CD4-positive, alpha-beta memory T cell (primary cell): ENCODE measurements at regions not wholly inside any gene's neighbourhood (a gene's known extent, or its start where the extent isn't known, plus 50 kb on each side); places are given as distances from the start of the nearest gene placed in this dataset.
"Not testable (repeated sequence)": the region's sequence is repeated elsewhere in the genome, so short reads cannot be mapped to it uniquely, and the experiment has no call there.

Experiments
- CTCF ChIA-PET: fragments of 350-600 bp; sonication (Branson Sonifier 250); formaldehyde crosslinking; loops from one replicate; lab custom pipeline; 2021; ENCODE audit warnings: inconsistent platforms; ENCODE audit not compliant: partially characterized antibody; lab: Charles Lee
- POLR2A ChIA-PET: fragments of 350-600 bp; sonication (Branson Sonifier 250); formaldehyde crosslinking; loops from one replicate; lab custom pipeline; 2021; ENCODE audit not compliant: partially characterized antibody; lab: Charles Lee
- DNase-seq, 5 donors: peaks; one replicate each; pipeline versions ENCODE4 v3.0.0 to v3.0.0-alpha.2; 2020 to 2022; ENCODE audit warnings: mixed read lengths in 1 of 5
- H3K27ac ChIP-seq: one replicate; pipeline ENCODE4 v1.7.0; 2013; ENCODE audit warnings: low read depth, low read length
- H3K27me3 ChIP-seq: 2 replicates; pipeline ENCODE4 v1.7.0; 2013; ENCODE audit warnings: mild to moderate bottlenecking, low read length, moderate library complexity; ENCODE audit not compliant: insufficient read depth
- H3K36me3 ChIP-seq: 2 replicates; pipeline ENCODE4 v1.7.0; 2013; ENCODE audit warnings: mild to moderate bottlenecking, low read length, moderate library complexity; ENCODE audit not compliant: insufficient read depth
- H3K4me1 ChIP-seq: 2 replicates; pipeline ENCODE4 v1.7.0; 2013; ENCODE audit warnings: mild to moderate bottlenecking, low read length, moderate library complexity; ENCODE audit not compliant: insufficient read depth
- H3K4me3 ChIP-seq, 2 donors: one replicate each; pipeline ENCODE4 v1.7.0; 2013; ENCODE audit warnings: low read length in 2 of 2, mild to moderate bottlenecking in 1 of 2
- H3K9me3 ChIP-seq, 2 donors: one replicate each; pipeline ENCODE4 v1.7.0; 2013; ENCODE audit warnings: low read length in 2 of 2, control low read depth in 1 of 2; ENCODE audit not compliant: control insufficient read depth in 1 of 2
- H3K27ac Mint-ChIP-seq, 7 donors: one replicate each; pipeline ENCODE4 v1.8.0; 2020 to 2021; ENCODE audit warnings: mixed read lengths in 7 of 7, mild to moderate bottlenecking in 6 of 7, inconsistent platforms in 3 of 7, moderate library complexity in 3 of 7
- H3K27me3 Mint-ChIP-seq, 2 donors: one replicate each; pipeline ENCODE4 v1.8.0; 2020 to 2021; ENCODE audit warnings: mixed read lengths in 2 of 2
- H3K36me3 Mint-ChIP-seq, 2 donors: one replicate each; pipeline ENCODE4 v1.8.0; 2020 to 2021; ENCODE audit warnings: mixed read lengths in 2 of 2, inconsistent platforms in 1 of 2, mild to moderate bottlenecking in 1 of 2
- H3K4me1 Mint-ChIP-seq, 4 donors: one replicate each; pipeline ENCODE4 v1.8.0; 2020 to 2021; ENCODE audit warnings: mixed read lengths in 4 of 4, mild to moderate bottlenecking in 1 of 4
- H3K4me3 Mint-ChIP-seq, 8 donors: one replicate each; pipeline ENCODE4 v1.8.0; 2020 to 2021; ENCODE audit warnings: mixed read lengths in 8 of 8, mild to moderate bottlenecking in 7 of 8, moderate library complexity in 6 of 8, inconsistent platforms in 3 of 8
- H3K9me3 Mint-ChIP-seq, 8 donors: one replicate each; pipeline ENCODE4 v1.8.0; 2020 to 2021; ENCODE audit warnings: mixed read lengths in 8 of 8, mild to moderate bottlenecking in 5 of 8, inconsistent platforms in 3 of 8, moderate library complexity in 1 of 8
- intact Hi-C: fragments of 100-400 bp; cut with micrococcal nuclease; formaldehyde crosslinking; loops from one replicate; pipeline ENCODE4 v1.15.1; 2023

GRCh38 chr9:6106711-6107339 is 91.4 kb upstream of the RANBP6 start:
- intact Hi-C loops: no loop called here

GRCh38 chr9:6105738-6106137 is 90.3 kb upstream of the RANBP6 start:
- DNase-seq: no peak
- H3K27me3 Mint-ChIP-seq: no peaks in the 10 kb centered on the region
- peaks cover 0 to 2% (median 0%) of the 10 kb centered on the region in 8 donors for H3K9me3 Mint-ChIP-seq
- no peaks in the 10 kb centered on the region for H3K9me3 ChIP-seq
- peaks cover 17% of the 10 kb centered on the region for H3K4me1 ChIP-seq
- H3K27ac ChIP-seq: no peak overlapping the region
- CTCF ChIA-PET: interaction anchor here (1.7 kb wide), 1 partner anchor 10 kb away, joined by 4 read pairs; no protein-coding TSS in a partner anchor
- peaks cover 8 to 27% (median 15%) of the 10 kb centered on the region in 4 donors for H3K4me1 Mint-ChIP-seq
- no peaks in the 10 kb centered on the region for H3K36me3 Mint-ChIP-seq
- intact Hi-C loops: no loop called here
- POLR2A ChIA-PET: no interaction called here
- H3K4me3 Mint-ChIP-seq: no peak overlapping the region
- H3K4me3 ChIP-seq: no peak overlapping the region
- no peaks in the 10 kb centered on the region for H3K36me3 ChIP-seq
- no peaks in the 10 kb centered on the region for H3K27me3 ChIP-seq
- H3K27ac Mint-ChIP-seq: peak overlapping the region in 1 of 7 donors; percentile 13

More at GRCh38 chr9:6106711-6107339, 91.4 kb upstream of the RANBP6 start:
- H3K4me1 ChIP-seq: peaks cover 17% of the 10 kb centered on the region
- H3K4me3 ChIP-seq: no peak overlapping the region
- Mint-ChIP-seq H3K36me3 (no peaks in the 10 kb centered on the region), H3K4me3 (peak overlapping the region in 3 of 8 donors; percentile 12 to 47 (median 23)), H3K27ac (peak overlapping the region in 5 of 7 donors; percentile 37 to 80 (median 72)), H3K4me1 (peaks cover 8 to 27% (median 15%) of the 10 kb centered on the region in 4 donors), H3K27me3 (no peaks in the 10 kb centered on the region), H3K9me3 (peaks cover 0 to 2% (median 0%) of the 10 kb centered on the region in 8 donors)
- H3K9me3 ChIP-seq: no peaks in the 10 kb centered on the region
- H3K27me3 ChIP-seq: no peaks in the 10 kb centered on the region
- H3K36me3 ChIP-seq: no peaks in the 10 kb centered on the region
- POLR2A ChIA-PET: no interaction called here
- no peak overlapping the region for H3K27ac ChIP-seq
- no peak for DNase-seq
- CTCF ChIA-PET: interaction anchor here (1.0 to 1.7 kb wide), 2 partner anchors 8 to 11 kb away, joined by 4 to 5 read pairs; no protein-coding TSS in a partner anchor

- H3K9me3 Mint-ChIP-seq, H3K4me3 Mint-ChIP-seq, H3K4me3 ChIP-seq, intact Hi-C loops, POLR2A ChIA-PET, H3K27ac ChIP-seq, DNase-seq, H3K27me3 ChIP-seq, H3K36me3 Mint-ChIP-seq, H3K36me3 ChIP-seq, H3K27me3 Mint-ChIP-seq, CTCF ChIA-PET, H3K9me3 ChIP-seq, H3K27ac Mint-ChIP-seq: not testable (repeated sequence)
- H3K4me1 ChIP-seq: peaks cover 10% of the 10 kb centered on the region
- H3K4me1 Mint-ChIP-seq: peaks cover 6 to 22% (median 11%) of the 10 kb centered on the region in 4 donors
Measured at GRCh38 chr9:6104406-6104805, 89.0 kb upstream of the RANBP6 start.

GRCh38 chr9:6103911-6104310 is 88.5 kb upstream of the RANBP6 start:
- H3K9me3 ChIP-seq, H3K27me3 Mint-ChIP-seq, H3K4me3 ChIP-seq, H3K4me3 Mint-ChIP-seq, H3K27me3 ChIP-seq, H3K36me3 Mint-ChIP-seq, H3K27ac Mint-ChIP-seq, intact Hi-C loops, CTCF ChIA-PET, DNase-seq, H3K9me3 Mint-ChIP-seq, H3K36me3 ChIP-seq, POLR2A ChIA-PET, H3K27ac ChIP-seq: not testable (repeated sequence)
- H3K4me1 Mint-ChIP-seq: peaks cover 6 to 22% (median 11%) of the 10 kb centered on the region in 4 donors
- H3K4me1 ChIP-seq: peaks cover 10% of the 10 kb centered on the region

- H3K4me3 ChIP-seq, H3K36me3 Mint-ChIP-seq, intact Hi-C loops, CTCF ChIA-PET, H3K27ac Mint-ChIP-seq, H3K27me3 Mint-ChIP-seq, H3K4me3 Mint-ChIP-seq, H3K27me3 ChIP-seq, H3K36me3 ChIP-seq, H3K27ac ChIP-seq, DNase-seq, H3K9me3 ChIP-seq, H3K9me3 Mint-ChIP-seq, POLR2A ChIA-PET: not testable (repeated sequence)
- peaks cover 10% of the 10 kb centered on the region for H3K4me1 ChIP-seq
- peaks cover 6 to 22% (median 11%) of the 10 kb centered on the region in 4 donors for H3K4me1 Mint-ChIP-seq
Measured at GRCh38 chr9:6102336-6102987, 87.0 kb upstream of the RANBP6 start.

- H3K27ac ChIP-seq, H3K9me3 ChIP-seq, H3K9me3 Mint-ChIP-seq, POLR2A ChIA-PET, H3K27me3 ChIP-seq, CTCF ChIA-PET, DNase-seq, H3K36me3 Mint-ChIP-seq, H3K4me3 ChIP-seq, H3K4me3 Mint-ChIP-seq, H3K36me3 ChIP-seq, H3K27me3 Mint-ChIP-seq, intact Hi-C loops, H3K27ac Mint-ChIP-seq: not testable (repeated sequence)
- H3K4me1 ChIP-seq: peaks cover 10% of the 10 kb centered on the region
- peaks cover 4 to 14% (median 7%) of the 10 kb centered on the region in 4 donors for H3K4me1 Mint-ChIP-seq
Measured at GRCh38 chr9:6101725-6102124, 86.3 kb upstream of the RANBP6 start.

- H3K27me3 Mint-ChIP-seq, CTCF ChIA-PET: not testable (repeated sequence)
Measured at GRCh38 chr9:6099346-6099745, 83.9 kb upstream of the RANBP6 start.

More at GRCh38 chr9:6099346-6099745, 83.9 kb upstream of the RANBP6 start:
- DNase-seq, H3K9me3 ChIP-seq, H3K4me1 Mint-ChIP-seq, H3K4me3 ChIP-seq, H3K9me3 Mint-ChIP-seq, H3K36me3 ChIP-seq, H3K4me1 ChIP-seq, H3K27ac Mint-ChIP-seq, intact Hi-C loops, H3K36me3 Mint-ChIP-seq, POLR2A ChIA-PET, H3K27ac ChIP-seq, H3K27me3 ChIP-seq, H3K4me3 Mint-ChIP-seq: not testable (repeated sequence)
